ENCODE measurements at regions not wholly inside any gene's neighbourhood (a gene's known extent, or its start where the extent isn't known, plus 50 kb on each side); places are given as distances from the start of the nearest gene placed in this dataset.

GRCh38 chr2:57843158-57843557 lies 203.4 kb upstream of the VRK2 start:
- peaks cover 10% of the 10 kb centered on the region for H3K9me3 Mint-ChIP-seq
- intact Hi-C loops (cut with micrococcal nuclease), result no loop called here
- no peak overlapping the region for H3K4me3 Mint-ChIP-seq
- ChIA-PET CTCF (no interaction called here), POLR2A (no interaction called here)
- H3K4me1 Mint-ChIP-seq, result peaks cover 2% of the 10 kb centered on the region
- H3K27ac Mint-ChIP-seq, result no peak overlapping the region
- no peak for TF ChIP-seq CTCF (IDR thresholded peaks at IDR 0.05)
- H3K36me3 Mint-ChIP-seq (ENCODE audit: low read depth), result peaks cover 2% of the 10 kb centered on the region
- no peaks in the 10 kb centered on the region for H3K27me3 Mint-ChIP-seq
- DNase-seq, result no peak
- no peak for ATAC-seq (ENCODE audit: low read depth)

GRCh38 chr2:57848723-57849122 lies 197.9 kb upstream of the VRK2 start:
- ChIA-PET POLR2A (no interaction called here), CTCF (no interaction called here)
- Mint-ChIP-seq H3K4me1 (peaks cover 2% of the 10 kb centered on the region), H3K36me3 (ENCODE audit: low read depth) (peaks cover 2% of the 10 kb centered on the region), H3K4me3 (no peak overlapping the region), H3K27me3 (no peaks in the 10 kb centered on the region), H3K9me3 (peaks cover 10% of the 10 kb centered on the region), H3K27ac (no peak overlapping the region)
- intact Hi-C loops (cut with micrococcal nuclease), result no loop called here
- ATAC-seq (ENCODE audit: low read depth), result no peak
- DNase-seq, result no peak
- TF ChIP-seq CTCF (IDR thresholded peaks at IDR 0.05), result no peak

DNA sequence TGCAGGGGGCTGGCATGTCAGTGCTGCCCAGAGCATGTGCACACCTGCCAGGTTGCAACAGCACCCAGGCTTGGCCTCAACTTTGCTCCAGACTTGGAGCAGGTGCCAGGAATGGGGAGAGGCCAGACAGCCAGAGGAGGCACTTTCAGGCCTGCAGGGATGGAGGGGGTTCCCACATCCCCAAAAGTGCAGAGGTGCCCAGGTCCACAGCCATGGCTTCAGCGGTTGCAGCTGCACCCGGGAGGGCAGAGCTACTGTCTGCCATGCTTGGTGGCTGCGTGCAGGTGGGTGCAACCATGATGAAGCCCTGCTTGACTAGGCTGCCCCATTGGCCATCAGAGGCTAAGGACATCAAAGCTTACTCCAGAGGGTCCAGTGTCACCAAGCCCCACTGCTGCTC lies 196.8 kb upstream of the VRK2 start:
- no peak for DNase-seq
- intact Hi-C loops (cut with micrococcal nuclease), result no loop called here
- Mint-ChIP-seq H3K4me3 (no peak overlapping the region), H3K9me3 (peaks cover 10% of the 10 kb centered on the region), H3K27me3 (no peaks in the 10 kb centered on the region), H3K27ac (no peak overlapping the region), H3K36me3 (ENCODE audit: low read depth) (peaks cover 2% of the 10 kb centered on the region), H3K4me1 (peaks cover 2% of the 10 kb centered on the region)
- TF ChIP-seq CTCF (IDR thresholded peaks at IDR 0.05), result no peak
- CTCF ChIA-PET, result no interaction called here
- no peak for ATAC-seq (ENCODE audit: low read depth)
- POLR2A ChIA-PET, result no interaction called here

DNA sequence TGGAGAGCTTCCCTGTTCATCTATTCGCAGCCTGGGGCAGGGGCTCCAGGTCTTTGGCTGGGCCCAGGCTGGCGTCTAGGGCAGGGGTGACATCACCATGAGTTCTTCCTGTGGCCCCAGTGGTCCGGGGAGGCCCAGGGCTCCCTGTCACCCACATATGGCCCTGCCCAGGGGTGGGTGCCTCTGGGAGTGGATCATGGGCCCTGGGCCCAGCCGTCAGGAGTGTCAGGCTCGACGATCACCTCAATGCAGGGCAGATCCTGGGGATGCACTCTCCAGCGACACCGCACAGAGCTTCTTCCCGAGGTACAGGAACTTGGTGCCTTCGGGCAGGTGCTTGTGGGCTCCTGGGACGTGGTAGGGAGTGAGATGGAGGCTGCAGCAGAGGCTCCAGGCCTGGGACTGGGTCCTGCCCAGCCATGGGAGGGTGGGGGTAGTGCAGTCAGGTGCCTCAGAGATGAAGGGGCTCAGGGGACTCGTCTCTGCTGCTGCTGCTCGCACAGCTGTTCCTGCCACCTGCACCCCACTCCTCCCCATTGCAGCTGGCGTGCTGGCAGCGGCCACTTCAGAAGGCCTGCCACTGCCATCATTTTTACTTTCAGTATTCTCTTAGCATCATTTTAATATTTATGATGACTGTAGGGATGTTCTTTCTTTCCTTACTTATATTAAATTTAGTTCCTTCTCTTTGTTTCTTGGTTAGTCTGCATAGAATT lies 196.0 kb upstream of the VRK2 start:
- no peak overlapping the region for H3K27ac Mint-ChIP-seq
- CTCF ChIA-PET, result no interaction called here
- H3K9me3 Mint-ChIP-seq, result peaks cover 10% of the 10 kb centered on the region

DNA sequence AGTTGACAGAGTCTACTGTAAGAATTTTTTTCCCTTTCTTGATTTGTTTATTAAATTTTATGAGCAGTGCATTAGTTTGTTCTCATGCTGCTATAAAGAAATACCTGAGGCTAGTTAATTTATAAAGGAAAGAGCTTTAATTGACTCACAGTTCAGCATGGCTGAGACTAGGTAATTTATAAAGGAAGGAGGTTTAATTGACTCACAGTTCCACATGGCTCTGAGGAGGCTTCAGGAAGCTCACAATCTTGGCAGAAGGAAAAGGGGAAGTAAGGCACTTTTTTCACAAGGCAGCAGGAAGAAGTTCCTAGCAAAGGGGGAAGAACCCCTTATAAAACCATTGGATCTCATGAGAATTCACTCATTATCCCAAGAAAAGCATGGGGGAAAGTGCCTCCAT lies 191.4 kb upstream of the VRK2 start:
- CTCF ChIA-PET, result no interaction called here

More for the DNA sequence above, 196.0 kb upstream of the VRK2 start:
- POLR2A ChIA-PET, result no interaction called here
- intact Hi-C loops (cut with micrococcal nuclease), result no loop called here
- H3K27me3 Mint-ChIP-seq, result no peaks in the 10 kb centered on the region
- no peak for TF ChIP-seq CTCF (IDR thresholded peaks at IDR 0.05)
- no peak overlapping the region for H3K4me3 Mint-ChIP-seq
- peaks cover 2% of the 10 kb centered on the region for H3K4me1 Mint-ChIP-seq
- peaks cover 2% of the 10 kb centered on the region for H3K36me3 Mint-ChIP-seq (ENCODE audit: low read depth)
- ATAC-seq (ENCODE audit: low read depth), result no peak
- DNase-seq, result no peak

More for the DNA sequence above, 191.4 kb upstream of the VRK2 start:
- H3K27me3 Mint-ChIP-seq, result no peaks in the 10 kb centered on the region
- no peaks in the 10 kb centered on the region for H3K9me3 Mint-ChIP-seq
- POLR2A ChIA-PET, result no interaction called here
- no peak overlapping the region for H3K4me3 Mint-ChIP-seq
- ATAC-seq (ENCODE audit: low read depth), result no peak
- no peak for DNase-seq
- no peaks in the 10 kb centered on the region for H3K36me3 Mint-ChIP-seq (ENCODE audit: low read depth)
- no peaks in the 10 kb centered on the region for H3K4me1 Mint-ChIP-seq
- no peak for TF ChIP-seq CTCF (IDR thresholded peaks at IDR 0.05)
- intact Hi-C loops (cut with micrococcal nuclease), result no loop called here
- H3K27ac Mint-ChIP-seq, result no peak overlapping the region

All from activated B cell treated with CpG ODN at 0.5 μM for 24 hours (primary cell).